Trophoblast cell (in vitro differentiated cells and primary cell): ENCODE measurements at regions not wholly inside any gene's neighbourhood (a gene's known extent, or its start where the extent isn't known, plus 50 kb on each side); places are given as distances from the start of the nearest gene placed in this dataset.

Experiments
- DNase-seq, 2 donors: peaks; one replicate each; pipeline ENCODE4 v3.0.0-alpha.2; 2016
- H2AFZ ChIP-seq: 2 replicates; pipeline ENCODE4 v1.6.1; 2013; ENCODE audit warnings: low read length, moderate library complexity, mild to moderate bottlenecking; ENCODE audit not compliant: insufficient read depth, poor library complexity
- H2AK5ac ChIP-seq: 2 replicates; pipeline ENCODE4 v1.6.1; 2013; ENCODE audit warnings: mild to moderate bottlenecking, low read length
- H2BK120ac ChIP-seq: 2 replicates; pipeline ENCODE4 v1.6.1; 2013; ENCODE audit warnings: low read length, mild to moderate bottlenecking, moderate library complexity; ENCODE audit not compliant: insufficient read depth, poor library complexity
- H2BK12ac ChIP-seq: 2 replicates; pipeline ENCODE4 v1.6.1; 2013; ENCODE audit warnings: mild to moderate bottlenecking, low read length, moderate library complexity
- H2BK5ac ChIP-seq: 2 replicates; pipeline ENCODE4 v1.6.1; 2013; ENCODE audit warnings: low read length, low read depth, moderate library complexity, mild to moderate bottlenecking; ENCODE audit not compliant: poor library complexity
- H3K14ac ChIP-seq: 2 replicates; pipeline ENCODE4 v1.6.1; 2013; ENCODE audit warnings: mild to moderate bottlenecking, low read length
- H3K18ac ChIP-seq: 2 replicates; pipeline ENCODE4 v1.6.1; 2013; ENCODE audit warnings: mild to moderate bottlenecking, low read length
- H3K23ac ChIP-seq: 2 replicates; pipeline ENCODE4 v1.6.1; 2013; ENCODE audit warnings: low read length
- H3K27ac ChIP-seq: 2 replicates; pipeline ENCODE4 v1.5.1; 2013; ENCODE audit warnings: low read depth, mild to moderate bottlenecking, inconsistent platforms, low read length, moderate library complexity
- H3K27me3 ChIP-seq: 2 replicates; pipeline ENCODE4 v1.6.1; 2013; ENCODE audit warnings: inconsistent platforms, mild to moderate bottlenecking, low read length, moderate library complexity; ENCODE audit not compliant: insufficient read depth
- H3K36me3 ChIP-seq, 2 experiments: 1 replicate in 1 of 2; 2 replicates in 1 of 2; pipeline ENCODE4 v1.6.1; 2013; ENCODE audit warnings: low read length in 2 of 2, mild to moderate bottlenecking in 2 of 2, moderate library complexity in 1 of 2; ENCODE audit not compliant: insufficient read depth in 2 of 2, control insufficient read depth in 1 of 2
- H3K4ac ChIP-seq: 2 replicates; pipeline ENCODE4 v1.6.1; 2013; ENCODE audit warnings: low read depth, mild to moderate bottlenecking, low read length, moderate library complexity
- H3K4me1 ChIP-seq, 2 experiments: 1 replicate in 1 of 2; 2 replicates in 1 of 2; pipeline ENCODE4 v1.6.1; 2013; ENCODE audit warnings: low read length in 2 of 2, mild to moderate bottlenecking in 2 of 2, moderate library complexity in 1 of 2; ENCODE audit not compliant: insufficient read depth in 2 of 2, control insufficient read depth in 1 of 2
- H3K4me2 ChIP-seq: 2 replicates; pipeline ENCODE4 v1.6.1; 2013; ENCODE audit warnings: inconsistent platforms, mild to moderate bottlenecking, low read length, moderate library complexity
- H3K4me3 ChIP-seq: 2 replicates; pipeline ENCODE4 v1.5.1; 2013; ENCODE audit warnings: mild to moderate bottlenecking, low read depth, low read length, inconsistent platforms
- H3K79me1 ChIP-seq: one replicate; pipeline ENCODE4 v1.6.1; 2013; ENCODE audit warnings: low read length
- H3K79me2 ChIP-seq: 2 replicates; pipeline ENCODE4 v1.6.1; 2013; ENCODE audit warnings: low read length, mild to moderate bottlenecking; ENCODE audit not compliant: control insufficient read depth, insufficient read depth, poor library complexity
- H3K9ac ChIP-seq: 2 replicates; pipeline ENCODE4 v1.6.1; 2013; ENCODE audit warnings: mild to moderate bottlenecking, low read length
- H3K9me3 ChIP-seq: 2 replicates; pipeline ENCODE4 v1.6.1; 2013; ENCODE audit warnings: low read depth, mild to moderate bottlenecking, control low read depth, inconsistent platforms, low read length; ENCODE audit not compliant: insufficient read depth
- H4K12ac ChIP-seq: 2 replicates; pipeline ENCODE4 v1.6.1; 2013; ENCODE audit warnings: low read depth, mild to moderate bottlenecking, low read length, moderate library complexity
- H4K8ac ChIP-seq: 2 replicates; pipeline ENCODE4 v1.6.1; 2013; ENCODE audit warnings: low read depth, mild to moderate bottlenecking, low read length, moderate library complexity
- H4K91ac ChIP-seq: one replicate; pipeline ENCODE4 v1.6.1; 2013; ENCODE audit warnings: low read depth, mild to moderate bottlenecking, low read length, moderate library complexity
- WGBS: extraction: QIAGEN DNeasy Blood & Tissue Kit; methylation state at CpG from one replicate; pipeline ENCODE4 v1.1.7; 2013; ENCODE audit warnings: missing lambda C conversion rate; ENCODE audit not compliant: insufficient read length, insufficient coverage; ENCODE audit errors: extremely low coverage; 5-methylcytosine and 5-hydroxymethylcytosine counted together

GRCh38 chr17:65311261-65311660 is 174.1 kb downstream of the RGS9 start:
- no CpG with 5 or more reads among the region's 5 CpGs for WGBS
- no peak overlapping the region for H3K27ac ChIP-seq

GRCh38 chr17:65307961-65308316 is 170.8 kb downstream of the RGS9 start:
- H3K14ac ChIP-seq, result no peak overlapping the region
- DNase-seq, result no peak
- no peak overlapping the region for H2BK12ac ChIP-seq
- H3K9ac ChIP-seq, result no peak overlapping the region
- H3K23ac ChIP-seq, result no peak overlapping the region
- no peak overlapping the region for H4K8ac ChIP-seq
- no peaks in the 10 kb centered on the region for H3K27me3 ChIP-seq
- no peak overlapping the region for H4K91ac ChIP-seq
- no peak overlapping the region for H3K4me3 ChIP-seq
- no peak overlapping the region for H3K4ac ChIP-seq
- H3K27ac ChIP-seq, result no peak overlapping the region
- H3K79me2 ChIP-seq, result no peaks in the 10 kb centered on the region
- H3K18ac ChIP-seq, result no peak overlapping the region
- H3K9me3 ChIP-seq, result peaks cover 5% of the 10 kb centered on the region
- H4K12ac ChIP-seq, result no peak overlapping the region
- H3K4me1 ChIP-seq, result no peaks in the 10 kb centered on the region
- WGBS, result no CpG with 5 or more reads among the region's 3 CpGs
- H2AK5ac ChIP-seq, result no peak overlapping the region
- H2AFZ ChIP-seq, result no peak overlapping the region
- H3K79me1 ChIP-seq, result no peaks in the 10 kb centered on the region
- H2BK120ac ChIP-seq, result no peak overlapping the region
- no peaks in the 10 kb centered on the region for H3K36me3 ChIP-seq
- no peak overlapping the region for H3K4me2 ChIP-seq
- H2BK5ac ChIP-seq, result no peak overlapping the region

More at GRCh38 chr17:65311261-65311660, 174.1 kb downstream of the RGS9 start:
- Histone ChIP-seq H3K23ac (no peak overlapping the region), H3K4ac (no peak overlapping the region), H2BK12ac (no peak overlapping the region), H2BK5ac (no peak overlapping the region), H3K79me2 (no peaks in the 10 kb centered on the region), H3K4me1 (no peaks in the 10 kb centered on the region), H4K12ac (no peak overlapping the region), H3K14ac (no peak overlapping the region), H3K27me3 (no peaks in the 10 kb centered on the region), H3K18ac (no peak overlapping the region), H2AFZ (no peak overlapping the region), H2BK120ac (no peak overlapping the region), H4K91ac (no peak overlapping the region), H4K8ac (no peak overlapping the region), H2AK5ac (no peak overlapping the region), H3K4me3 (no peak overlapping the region), H3K9ac (no peak overlapping the region), H3K36me3 (no peaks in the 10 kb centered on the region), H3K9me3 (peaks cover 2% of the 10 kb centered on the region), H3K79me1 (no peaks in the 10 kb centered on the region), H3K4me2 (no peak overlapping the region)
- no peak for DNase-seq

- no peak overlapping the region for H2BK5ac ChIP-seq
Measured at GRCh38 chr17:65307081-65307960, 170.2 kb downstream of the RGS9 start.

GRCh38 chr17:65305778-65306177 is 168.6 kb downstream of the RGS9 start:
- no peak overlapping the region for H3K4me2 ChIP-seq
- H3K27ac ChIP-seq, result no peak overlapping the region
- no peak overlapping the region for H4K8ac ChIP-seq
- peaks cover 4% of the 10 kb centered on the region for H3K9me3 ChIP-seq
- H2AFZ ChIP-seq, result no peak overlapping the region
- H3K79me1 ChIP-seq, result no peaks in the 10 kb centered on the region
- H3K79me2 ChIP-seq, result no peaks in the 10 kb centered on the region
- no peak overlapping the region for H3K18ac ChIP-seq
- H2BK120ac ChIP-seq, result no peak overlapping the region
- no peaks in the 10 kb centered on the region for H3K36me3 ChIP-seq
- no peak overlapping the region for H2BK12ac ChIP-seq
- no peak overlapping the region for H2AK5ac ChIP-seq
- DNase-seq, result no peak
- H3K4ac ChIP-seq, result no peak overlapping the region
- H3K4me1 ChIP-seq, result no peaks in the 10 kb centered on the region
- H3K9ac ChIP-seq, result no peak overlapping the region
- no peak overlapping the region for H2BK5ac ChIP-seq
- no peak overlapping the region for H3K4me3 ChIP-seq
- no peak overlapping the region for H3K23ac ChIP-seq
- H3K14ac ChIP-seq, result no peak overlapping the region
- no peaks in the 10 kb centered on the region for H3K27me3 ChIP-seq
- WGBS, result no CpG with 5 or more reads among the region's 1 CpG
- no peak overlapping the region for H4K12ac ChIP-seq
- H4K91ac ChIP-seq, result no peak overlapping the region

More at GRCh38 chr17:65307081-65307960, 170.2 kb downstream of the RGS9 start:
- no peak overlapping the region for H4K91ac ChIP-seq
- H3K9ac ChIP-seq, result no peak overlapping the region
- H3K79me2 ChIP-seq, result no peaks in the 10 kb centered on the region
- H3K4me1 ChIP-seq, result no peaks in the 10 kb centered on the region
- H4K12ac ChIP-seq, result no peak overlapping the region
- H3K79me1 ChIP-seq, result no peaks in the 10 kb centered on the region
- no peaks in the 10 kb centered on the region for H3K36me3 ChIP-seq
- H2AFZ ChIP-seq, result no peak overlapping the region
- H3K14ac ChIP-seq, result no peak overlapping the region
- no peak overlapping the region for H4K8ac ChIP-seq
- H3K4me2 ChIP-seq, result no peak overlapping the region
- H3K18ac ChIP-seq, result no peak overlapping the region
- H3K23ac ChIP-seq, result no peak overlapping the region
- no peak overlapping the region for H2AK5ac ChIP-seq
- H2BK120ac ChIP-seq, result no peak overlapping the region
- WGBS, result no CpG with 5 or more reads among the region's 9 CpGs
- no peak for DNase-seq
- H3K4ac ChIP-seq, result no peak overlapping the region
- H3K9me3 ChIP-seq, result peaks cover 5% of the 10 kb centered on the region
- no peak overlapping the region for H2BK12ac ChIP-seq
- no peak overlapping the region for H3K27ac ChIP-seq
- no peaks in the 10 kb centered on the region for H3K27me3 ChIP-seq
- no peak overlapping the region for H3K4me3 ChIP-seq
